Ramos (cell line): ENCODE measurements at regions not wholly inside any gene's neighbourhood (a gene's known extent, or its start where the extent isn't known, plus 50 kb on each side); places are given as distances from the start of the nearest gene placed in this dataset.
"Not testable (repeated sequence)": the region's sequence is repeated elsewhere in the genome, so short reads cannot be mapped to it uniquely, and the experiment has no call there.

Source experiments
- in situ Hi-C: fragments of 300-500 bp; cut with MboI; formaldehyde crosslinking; loops from one replicate; pipeline ENCODE4 v1.14.3; 2022; ENCODE audit warnings: low sequenced_read_pairs; ENCODE audit not compliant: unreplicated experiment

GRCh38 chr13:74561155-74561554 lies 427.0 kb upstream of the KLF12 start:
- in situ Hi-C loops = no loop called here

GRCh38 chr13:74560325-74560724 lies 426.1 kb upstream of the KLF12 start:
- in situ Hi-C loops = no loop called here

- in situ Hi-C loops = no loop called here
These were observed 423.7 kb upstream of the KLF12 start for GRCh38 chr13:74557870-74558269.

GRCh38 chr13:74555651-74556420 lies 421.6 kb upstream of the KLF12 start:
- in situ Hi-C loops = no loop called here

GRCh38 chr13:74555276-74555625 lies 421.0 kb upstream of the KLF12 start:
- in situ Hi-C loops = no loop called here

- in situ Hi-C loops = no loop called here
These were observed 420.5 kb upstream of the KLF12 start for GRCh38 chr13:74554569-74555275.

GRCh38 chr13:74550039-74550438 lies 415.8 kb upstream of the KLF12 start:
- in situ Hi-C loops = no loop called here

GRCh38 chr13:74536649-74537048 lies 402.4 kb upstream of the KLF12 start:
- in situ Hi-C loops = not testable (repeated sequence)

- in situ Hi-C loops = no loop called here
These were observed 399.0 kb upstream of the KLF12 start for GRCh38 chr13:74533226-74533625.

- in situ Hi-C loops = no loop called here
These were observed 395.8 kb upstream of the KLF12 start for GRCh38 chr13:74530011-74530410.

GRCh38 chr13:74528734-74529513 lies 394.7 kb upstream of the KLF12 start:
- in situ Hi-C loops = no loop called here

GRCh38 chr13:74523057-74523456 lies 388.9 kb upstream of the KLF12 start:
- in situ Hi-C loops = no loop called here

- in situ Hi-C loops = no loop called here
These were observed 377.3 kb upstream of the KLF12 start for GRCh38 chr13:74511523-74511922.

- in situ Hi-C loops = no loop called here
These were observed 353.0 kb upstream of the KLF12 start for GRCh38 chr13:74487091-74487722.

- in situ Hi-C loops = no loop called here
These were observed 351.6 kb upstream of the KLF12 start for GRCh38 chr13:74485757-74486156.

- in situ Hi-C loops = no loop called here
These were observed 344.9 kb upstream of the KLF12 start for GRCh38 chr13:74479124-74479523.

- in situ Hi-C loops = no loop called here
These were observed 342.6 kb upstream of the KLF12 start for GRCh38 chr13:74476788-74477187.

GRCh38 chr13:74476365-74476764 lies 342.2 kb upstream of the KLF12 start:
- in situ Hi-C loops = no loop called here

- in situ Hi-C loops = no loop called here
These were observed 332.7 kb upstream of the KLF12 start for GRCh38 chr13:74466864-74467263.

- in situ Hi-C loops = no loop called here
These were observed 331.8 kb upstream of the KLF12 start for GRCh38 chr13:74466020-74466419.

GRCh38 chr13:74465271-74465670 lies 331.1 kb upstream of the KLF12 start:
- in situ Hi-C loops = no loop called here
